22Rv1 (cell line): ENCODE measurements at regions not wholly inside any gene's neighbourhood (a gene's known extent, or its start where the extent isn't known, plus 50 kb on each side); places are given as distances from the start of the nearest gene placed in this dataset.

Source experiments
- ZFX ChIP-seq: fragments of 450-650 bp; IDR thresholded peaks from 2 replicates; pipeline ENCODE4 v1.6.1; 2017; ENCODE audit warnings: antibody characterized with exemption, borderline replicate concordance
- TF ChIP-seq, protein P1 (sequence below): fragments of 450-650 bp; IDR thresholded peaks from 2 replicates; pipeline ENCODE4 v1.5.1; 2017; ENCODE audit warnings: mild to moderate bottlenecking

DNA sequence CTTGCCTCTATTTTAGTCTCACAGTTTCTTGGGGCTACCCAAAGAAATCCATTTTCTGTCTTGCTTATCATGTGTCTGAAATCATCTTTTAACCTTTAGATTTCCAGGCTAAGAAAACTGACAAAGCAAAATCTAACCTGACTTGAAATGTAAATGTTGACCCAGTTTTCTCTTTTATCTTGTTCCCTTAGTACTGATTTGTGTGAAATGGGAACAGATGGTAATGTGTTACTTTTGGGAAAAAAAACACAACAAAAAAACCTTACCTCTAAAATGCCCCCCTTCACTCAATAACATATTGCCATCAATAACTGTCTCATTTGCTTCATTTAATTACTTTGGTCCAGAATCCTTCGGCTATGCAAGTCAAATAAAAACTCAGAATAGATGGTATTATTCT, 383.2 kb upstream of the DCN start:
- TF ChIP-seq, protein P1, sequence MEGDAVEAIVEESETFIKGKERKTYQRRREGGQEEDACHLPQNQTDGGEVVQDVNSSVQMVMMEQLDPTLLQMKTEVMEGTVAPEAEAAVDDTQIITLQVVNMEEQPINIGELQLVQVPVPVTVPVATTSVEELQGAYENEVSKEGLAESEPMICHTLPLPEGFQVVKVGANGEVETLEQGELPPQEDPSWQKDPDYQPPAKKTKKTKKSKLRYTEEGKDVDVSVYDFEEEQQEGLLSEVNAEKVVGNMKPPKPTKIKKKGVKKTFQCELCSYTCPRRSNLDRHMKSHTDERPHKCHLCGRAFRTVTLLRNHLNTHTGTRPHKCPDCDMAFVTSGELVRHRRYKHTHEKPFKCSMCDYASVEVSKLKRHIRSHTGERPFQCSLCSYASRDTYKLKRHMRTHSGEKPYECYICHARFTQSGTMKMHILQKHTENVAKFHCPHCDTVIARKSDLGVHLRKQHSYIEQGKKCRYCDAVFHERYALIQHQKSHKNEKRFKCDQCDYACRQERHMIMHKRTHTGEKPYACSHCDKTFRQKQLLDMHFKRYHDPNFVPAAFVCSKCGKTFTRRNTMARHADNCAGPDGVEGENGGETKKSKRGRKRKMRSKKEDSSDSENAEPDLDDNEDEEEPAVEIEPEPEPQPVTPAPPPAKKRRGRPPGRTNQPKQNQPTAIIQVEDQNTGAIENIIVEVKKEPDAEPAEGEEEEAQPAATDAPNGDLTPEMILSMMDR: no peak
- TF ChIP-seq ZFX: no peak
